A673 (cell line): ENCODE measurements at regions not wholly inside any gene's neighbourhood (a gene's known extent, or its start where the extent isn't known, plus 50 kb on each side); places are given as distances from the start of the nearest gene placed in this dataset.
"Not testable (repeated sequence)": the region's sequence is repeated elsewhere in the genome, so short reads cannot be mapped to it uniquely, and the experiment has no call there.

Experiments used
- BruUV-seq: library from RNA; stranded (reverse); fragments of 400-500 nt; replicated peaks from 2 replicates; lab custom pipeline; 2021; lab: Mats Ljungman, UMichigan
- CTCF ChIA-PET: fragments of 300-600 bp; sonication (Branson Sonifier 250); formaldehyde crosslinking; loops from one replicate; lab custom pipeline; 2022; ENCODE audit warnings: antibody characterized with exemption; lab: Charles Lee
- POLR2A ChIA-PET: fragments of 300-600 bp; sonication (Branson Sonifier 250); formaldehyde crosslinking; loops from one replicate; lab custom pipeline; 2022; ENCODE audit warnings: antibody characterized with exemption; ENCODE audit not compliant: low non-redundant PET; lab: Charles Lee
- DNase-seq: peaks from one replicate; pipeline ENCODE4 v3.0.0-alpha.2; 2015; ENCODE audit warnings: low spot score
- H3K27ac ChIP-seq: fragments of 200-600 bp; sonication (generic); 2 replicates; pipeline ENCODE4 v1.5.1; 2016; ENCODE audit warnings: mixed run types, low read depth, mild to moderate bottlenecking, mixed read lengths, antibody characterized with exemption, low read length; ENCODE audit not compliant: poor library complexity, severe bottlenecking
- H3K27me3 ChIP-seq: fragments of 200-600 bp; sonication (generic); replicated peaks from 2 replicates; pipeline ENCODE4 v1.6.1; 2017; ENCODE audit warnings: mixed run types, low read depth, mild to moderate bottlenecking, mixed read lengths, antibody characterized with exemption, low read length; ENCODE audit not compliant: insufficient read depth, poor library complexity
- H3K36me3 ChIP-seq: fragments of 200-600 bp; sonication (generic); 2 replicates; pipeline ENCODE4 v1.6.1; 2016; ENCODE audit warnings: mixed run types, mild to moderate bottlenecking, mixed read lengths, antibody characterized with exemption, low read length; ENCODE audit not compliant: insufficient read depth, poor library complexity, severe bottlenecking
- H3K4me1 ChIP-seq: fragments of 200-600 bp; sonication (generic); 2 replicates; pipeline ENCODE4 v1.6.1; 2017; ENCODE audit warnings: mixed run types, mild to moderate bottlenecking, mixed read lengths, antibody characterized with exemption, low read length; ENCODE audit not compliant: insufficient read depth, poor library complexity, severe bottlenecking
- H3K4me3 ChIP-seq: fragments of 200-600 bp; sonication (generic); 2 replicates; pipeline ENCODE4 v1.5.1; 2016; ENCODE audit warnings: low read depth, mixed run types, mild to moderate bottlenecking, mixed read lengths, low read length; ENCODE audit not compliant: poor library complexity, severe bottlenecking
- H3K9me3 ChIP-seq: fragments of 200-600 bp; sonication (generic); 2 replicates; pipeline ENCODE4 v1.6.1; 2016; ENCODE audit warnings: mixed run types, low read depth, mild to moderate bottlenecking, mixed read lengths, antibody characterized with exemption, low read length; ENCODE audit not compliant: poor library complexity, severe bottlenecking
- CTCF ChIP-seq: fragments of 300-800, 200-600 bp; sonication (generic); conservative IDR thresholded peaks from 2 replicates; pipeline ENCODE4 v1.5.1; 2017; ENCODE audit warnings: low read depth, mild to moderate bottlenecking, antibody characterized with exemption, low read length, moderate library complexity, mixed read lengths
- EZH2 ChIP-seq: fragments of 200-600 bp; sonication (generic); IDR thresholded peaks from 2 replicates; pipeline ENCODE4 v1.6.1; 2017; ENCODE audit warnings: borderline replicate concordance, low read depth, mild to moderate bottlenecking, mixed read lengths, antibody characterized with exemption, low read length; ENCODE audit not compliant: poor library complexity, severe bottlenecking
- intact Hi-C: fragments of 100-400 bp; cut with micrococcal nuclease; formaldehyde crosslinking; loops from one replicate; pipeline ENCODE4 v1.10.0; 2022; ENCODE audit not compliant: unreplicated experiment

- Histone ChIP-seq H3K27me3 (no peaks in the 10 kb centered on the region), H3K36me3 (no peaks in the 10 kb centered on the region), H3K27ac (no peak overlapping the region), H3K4me3 (no peak overlapping the region), H3K4me1 (no peaks in the 10 kb centered on the region), H3K9me3 (no peaks in the 10 kb centered on the region)
- no peak for TF ChIP-seq CTCF
- TF ChIP-seq EZH2: no peak
- ChIA-PET CTCF (no interaction called here), POLR2A (no interaction called here)
- BruUV-seq: no TSS peak
- no peak for DNase-seq
- intact Hi-C loops: no loop called here
Measured at GRCh38 chr14:58746701-58747100, 108.9 kb downstream of the DACT1 start.

GRCh38 chr14:58747181-58747580, 109.4 kb downstream of the DACT1 start:
- intact Hi-C loops: no loop called here
- Histone ChIP-seq H3K27me3 (no peaks in the 10 kb centered on the region), H3K36me3 (no peaks in the 10 kb centered on the region), H3K27ac (no peak overlapping the region), H3K4me3 (no peak overlapping the region), H3K9me3 (no peaks in the 10 kb centered on the region), H3K4me1 (no peaks in the 10 kb centered on the region)
- TF ChIP-seq EZH2: no peak
- no peak for TF ChIP-seq CTCF
- ChIA-PET CTCF (no interaction called here), POLR2A (no interaction called here)
- no TSS peak for BruUV-seq
- DNase-seq: no peak

- BruUV-seq, H3K27ac ChIP-seq, intact Hi-C loops, DNase-seq, H3K4me3 ChIP-seq, H3K9me3 ChIP-seq, H3K4me1 ChIP-seq, H3K27me3 ChIP-seq, POLR2A ChIA-PET, H3K36me3 ChIP-seq, CTCF ChIA-PET: not testable (repeated sequence)
Measured at GRCh38 chr14:58748251-58748650, 110.5 kb downstream of the DACT1 start.

- ChIA-PET CTCF (no interaction called here), POLR2A (no interaction called here)
- no peaks in the 10 kb centered on the region for H3K27me3 ChIP-seq
- no peak overlapping the region for H3K27ac ChIP-seq
- no TSS peak for BruUV-seq
- DNase-seq: peak; percentile 33
- no peaks in the 10 kb centered on the region for H3K9me3 ChIP-seq
- H3K4me1 ChIP-seq: no peaks in the 10 kb centered on the region
- TF ChIP-seq EZH2 (no peak), CTCF (no peak)
- no peak overlapping the region for H3K4me3 ChIP-seq
- intact Hi-C loops: no loop called here
- no peaks in the 10 kb centered on the region for H3K36me3 ChIP-seq
Measured at GRCh38 chr14:58749066-58749669, 111.4 kb downstream of the DACT1 start.
